GM20431 (cell line): ENCODE measurements at regions not wholly inside any gene's neighbourhood (a gene's known extent, or its start where the extent isn't known, plus 50 kb on each side); places are given as distances from the start of the nearest gene placed in this dataset.

Experiments
- in situ Hi-C: fragments of 300-500 bp; cut with MseI, MboI; formaldehyde crosslinking; loops from one replicate; pipeline ENCODE4 v1.15.0; 2020; ENCODE audit warnings: low sequenced_read_pairs; ENCODE audit not compliant: unreplicated experiment

DNA sequence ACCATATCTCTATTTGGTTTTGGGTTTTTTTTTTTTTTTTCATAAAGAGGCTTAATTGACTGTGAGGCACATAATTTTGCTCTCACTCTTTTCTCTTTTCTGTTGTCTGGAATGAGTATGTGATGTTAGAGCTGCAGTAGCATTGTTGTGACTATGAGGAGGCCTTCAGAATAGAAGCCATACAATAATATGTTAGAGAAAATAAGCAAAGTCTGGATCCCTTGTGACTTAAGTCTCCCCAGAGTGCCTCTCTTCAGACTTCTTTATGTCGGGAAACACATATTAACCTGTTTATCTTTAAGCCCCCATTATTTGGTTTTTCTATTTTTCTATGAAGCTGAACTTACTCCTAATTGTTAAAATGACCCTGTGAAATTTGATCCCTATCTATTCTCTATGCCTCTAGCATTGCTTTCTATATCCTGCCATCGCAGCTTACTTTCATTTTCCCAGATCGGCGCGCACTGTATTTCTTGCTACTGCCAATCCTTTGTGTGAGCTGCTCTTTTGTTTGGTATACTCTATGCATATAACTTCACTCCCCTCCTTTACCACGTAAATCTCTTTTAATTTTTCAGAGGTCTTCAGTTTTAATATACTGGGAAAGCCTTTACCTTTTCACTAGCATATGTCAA lies 372.5 kb upstream of the KCNN2 start:
- in situ Hi-C loops, result no loop called here

DNA sequence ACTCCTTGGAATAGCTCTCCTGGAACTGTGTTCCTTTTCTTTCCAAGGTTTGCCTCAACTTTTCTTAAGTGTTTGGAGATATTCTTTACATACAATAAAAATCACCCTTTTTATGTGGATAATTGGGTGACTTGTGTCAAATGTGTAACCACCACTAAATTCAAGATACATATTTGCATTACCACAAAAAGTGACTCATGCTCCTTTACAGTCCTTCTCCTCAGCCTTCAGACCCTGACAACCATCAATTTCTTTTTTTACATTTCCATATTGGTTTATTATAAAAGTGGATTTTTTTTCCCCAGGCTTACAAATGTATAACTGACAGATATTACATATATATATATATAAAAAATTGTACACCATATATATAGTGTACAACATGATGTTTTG lies 372.0 kb upstream of the KCNN2 start:
- in situ Hi-C loops, result no loop called here

GRCh38 chr5:114001076-114001475 lies 360.8 kb upstream of the KCNN2 start:
- in situ Hi-C loops, result no loop called here

DNA sequence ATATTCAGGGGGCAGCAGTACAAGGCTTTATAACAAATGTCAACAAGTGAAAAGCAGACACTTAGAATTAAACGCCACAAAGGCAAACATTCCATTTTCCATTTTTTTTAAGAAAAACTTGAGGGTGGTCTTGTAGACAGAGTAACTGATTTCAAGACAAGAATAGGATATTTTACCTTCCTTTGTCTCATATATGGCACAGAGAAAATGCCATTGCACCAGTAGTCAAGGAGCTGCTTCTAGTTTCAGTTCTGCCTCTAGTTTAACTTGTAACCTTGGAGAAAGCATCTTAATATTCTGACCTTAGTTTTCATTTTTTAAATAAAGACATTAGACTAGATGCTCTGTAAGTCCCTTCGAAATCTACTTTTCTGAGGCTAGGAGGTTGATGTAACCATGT lies 355.3 kb upstream of the KCNN2 start:
- in situ Hi-C loops, result no loop called here

DNA sequence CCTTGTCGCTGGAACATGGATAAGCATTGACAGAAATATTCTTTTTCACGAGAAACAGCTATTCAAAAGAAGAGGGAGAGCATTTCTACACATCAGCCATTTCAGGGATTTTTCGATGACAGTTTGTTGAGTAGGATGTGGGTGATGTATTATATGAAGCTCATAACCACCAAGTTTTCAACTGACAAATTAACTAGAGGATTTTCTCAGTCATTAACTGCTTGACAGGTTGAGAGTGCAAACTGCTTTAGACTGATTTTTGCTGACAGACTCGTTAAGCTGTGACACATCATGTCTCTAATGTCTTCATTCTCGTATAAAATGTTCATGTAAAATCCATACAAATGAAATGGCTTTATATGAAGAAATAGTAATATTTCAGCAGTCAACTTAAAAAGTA lies 354.2 kb upstream of the KCNN2 start:
- in situ Hi-C loops, result no loop called here

GRCh38 chr5:114010362-114010761 lies 351.5 kb upstream of the KCNN2 start:
- in situ Hi-C loops, result no loop called here

DNA sequence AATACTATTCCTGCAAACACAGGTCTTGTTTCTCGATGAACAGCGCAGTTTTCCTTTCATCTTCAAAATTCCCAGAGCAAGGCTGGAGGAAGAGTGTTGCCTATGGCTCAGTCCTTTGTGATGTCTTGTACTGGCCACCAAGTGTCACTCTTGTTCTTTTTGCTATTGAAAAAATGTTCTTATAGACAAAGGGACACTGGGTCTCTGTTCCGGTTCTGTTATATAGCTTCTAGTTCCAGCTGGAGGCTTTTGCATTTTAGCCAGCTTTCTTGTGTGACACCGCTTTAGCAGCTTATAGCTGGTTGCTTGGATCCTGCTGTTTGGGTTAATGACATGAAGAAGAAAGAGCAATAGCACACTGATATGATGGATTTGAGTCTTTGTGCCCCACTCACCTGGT lies 343.7 kb upstream of the KCNN2 start:
- in situ Hi-C loops, result no loop called here

DNA sequence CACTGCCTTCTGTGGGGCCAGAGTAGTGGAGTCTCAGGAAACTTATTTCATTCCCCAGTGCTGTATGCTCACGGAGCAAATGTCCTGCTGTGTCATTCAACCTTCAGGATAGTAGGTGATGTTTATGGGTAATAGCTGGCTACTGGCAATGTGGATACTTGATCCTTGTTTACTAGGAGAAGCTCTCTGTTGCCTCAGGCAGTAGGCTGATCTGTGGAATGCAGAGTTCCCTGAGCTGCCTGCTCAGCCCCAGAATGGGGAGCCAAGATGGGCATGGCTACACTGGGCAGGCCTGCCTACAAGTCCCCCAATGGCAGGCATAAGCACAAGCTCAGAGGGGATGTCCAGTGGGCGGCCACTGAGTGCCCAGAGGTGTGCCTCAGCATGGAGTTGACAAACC lies 323.1 kb upstream of the KCNN2 start:
- in situ Hi-C loops, result no loop called here

DNA sequence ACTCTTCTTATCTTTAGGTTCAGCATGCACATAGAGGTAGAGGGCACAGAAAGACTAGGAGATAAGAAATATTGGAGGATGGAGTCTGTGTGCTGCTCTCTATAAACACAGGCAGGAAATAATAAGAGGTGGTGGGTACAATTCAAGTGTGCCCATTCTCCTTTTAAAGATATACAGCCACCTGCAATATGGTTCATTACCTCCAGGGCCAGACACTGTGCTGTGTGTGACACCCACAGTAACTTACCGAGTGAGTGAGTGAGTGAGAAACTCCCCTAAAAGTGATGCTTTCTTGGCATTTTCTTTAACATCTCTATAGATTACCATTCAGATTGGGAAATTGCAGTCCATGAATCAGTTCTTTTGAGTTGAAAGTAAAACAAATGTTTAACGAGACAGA lies 311.8 kb upstream of the KCNN2 start:
- in situ Hi-C loops, result no loop called here

- in situ Hi-C loops, result no loop called here
These were observed 308.5 kb upstream of the KCNN2 start for GRCh38 chr5:114053372-114053771.

- in situ Hi-C loops, result no loop called here
These were observed 307.3 kb upstream of the KCNN2 start for GRCh38 chr5:114054594-114054993.

DNA sequence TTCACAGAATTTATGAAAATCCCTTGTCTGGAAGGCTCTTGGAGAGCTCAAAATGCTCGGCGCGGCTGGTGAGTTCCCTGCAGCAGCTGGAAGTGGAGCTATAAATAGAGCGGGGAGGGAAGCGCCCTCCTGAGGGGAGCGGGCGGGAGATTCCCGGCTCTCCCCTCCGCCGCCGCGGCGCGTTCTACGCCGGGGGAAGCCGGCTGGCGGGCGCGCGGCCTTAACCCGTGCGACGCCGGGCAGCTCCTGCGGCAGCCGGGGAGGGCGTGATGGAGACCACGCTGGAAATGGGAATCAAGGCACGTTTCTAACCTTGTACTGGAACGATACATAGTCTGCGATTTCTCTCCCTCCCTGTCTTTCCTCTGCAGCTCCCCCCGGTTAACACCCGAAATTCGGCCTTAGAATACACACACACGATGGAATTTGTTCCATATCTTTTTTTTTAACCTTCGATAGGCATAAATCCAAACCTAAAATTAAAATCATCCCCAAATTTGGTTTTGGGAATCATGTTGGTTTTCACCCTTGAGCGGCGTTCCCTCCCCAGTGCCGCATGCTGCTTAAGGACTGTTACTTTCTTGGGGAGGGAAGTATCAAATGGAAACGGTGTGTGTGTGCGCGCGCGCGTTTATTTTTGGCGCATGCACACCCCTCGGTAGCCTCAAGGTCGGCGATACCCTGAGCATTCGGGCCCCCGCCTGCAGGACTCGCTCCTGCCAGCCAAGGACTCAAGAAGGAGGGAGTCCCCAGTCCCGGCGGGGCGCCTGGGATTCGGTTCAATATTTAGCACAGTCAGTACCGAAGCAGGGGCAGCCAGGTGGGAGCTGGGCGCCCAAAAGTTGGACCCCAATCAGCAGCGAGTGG lies 306.3 kb upstream of the KCNN2 start:
- in situ Hi-C loops, result no loop called here

GRCh38 chr5:114056185-114056538 lies 305.7 kb upstream of the KCNN2 start:
- in situ Hi-C loops, result no loop called here

GRCh38 chr5:114060866-114061265 lies 301.0 kb upstream of the KCNN2 start:
- in situ Hi-C loops, result no loop called here

DNA sequence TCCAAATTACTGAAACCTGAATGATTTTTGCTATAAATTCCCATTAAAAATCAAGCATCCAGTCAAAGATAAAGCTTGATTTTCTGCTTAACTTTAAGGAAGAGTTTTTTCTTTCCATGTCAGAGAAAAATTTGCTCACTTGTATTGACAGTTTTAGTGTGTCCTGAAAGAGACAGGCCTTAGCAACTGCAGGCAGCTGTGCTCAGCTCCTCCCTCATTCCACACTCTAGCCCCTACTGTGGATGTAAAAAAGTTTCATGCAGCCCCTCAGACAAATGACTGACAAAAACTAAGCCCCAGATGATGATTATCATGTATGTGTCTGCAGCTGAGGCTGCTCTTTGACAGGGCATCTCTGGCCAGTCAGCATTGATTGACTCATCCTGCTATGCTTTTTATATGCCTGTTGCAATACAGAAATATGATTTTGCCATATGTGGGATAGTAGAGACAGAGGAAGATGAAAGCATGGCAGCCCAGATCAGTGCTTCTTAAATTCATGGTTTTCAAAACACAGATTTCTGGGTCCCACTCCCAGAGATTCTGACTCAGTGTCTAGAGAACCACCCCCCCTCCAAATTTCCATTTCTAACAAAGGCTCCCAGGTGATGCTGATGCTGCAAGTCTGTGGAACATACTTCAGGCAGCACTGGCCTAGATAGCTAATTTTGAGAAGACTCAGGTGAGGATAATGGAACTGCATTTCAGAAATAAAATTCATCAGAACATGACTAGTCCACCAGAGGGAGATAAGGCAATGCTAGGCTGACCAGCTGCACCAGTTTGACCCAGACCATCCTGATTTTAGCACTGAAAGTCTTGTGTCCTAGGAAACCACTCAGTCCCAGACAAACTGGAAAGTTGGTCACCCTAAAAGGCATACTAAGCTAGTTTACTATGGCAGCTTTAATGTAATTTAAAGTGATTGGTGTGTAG lies 298.7 kb upstream of the KCNN2 start:
- in situ Hi-C loops, result no loop called here

DNA sequence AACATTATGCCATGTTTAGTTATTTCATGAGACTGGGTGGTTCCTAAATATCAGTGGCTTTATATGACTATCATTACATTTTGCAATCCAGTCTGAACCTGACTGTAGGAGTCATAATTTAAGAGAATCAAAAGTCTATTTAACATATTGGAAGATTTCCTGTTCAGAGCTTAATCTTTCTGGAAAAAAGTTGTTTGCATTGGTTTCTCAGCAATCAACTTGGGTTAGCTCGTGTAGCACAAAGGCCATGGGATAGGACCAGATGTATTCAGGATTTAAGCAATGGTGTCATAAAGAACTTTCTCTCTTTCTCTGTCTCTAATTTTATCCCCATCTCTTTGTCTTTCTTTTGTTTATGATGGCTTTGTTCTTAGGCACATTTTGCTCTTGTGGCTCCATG lies 296.0 kb upstream of the KCNN2 start:
- in situ Hi-C loops, result no loop called here

DNA sequence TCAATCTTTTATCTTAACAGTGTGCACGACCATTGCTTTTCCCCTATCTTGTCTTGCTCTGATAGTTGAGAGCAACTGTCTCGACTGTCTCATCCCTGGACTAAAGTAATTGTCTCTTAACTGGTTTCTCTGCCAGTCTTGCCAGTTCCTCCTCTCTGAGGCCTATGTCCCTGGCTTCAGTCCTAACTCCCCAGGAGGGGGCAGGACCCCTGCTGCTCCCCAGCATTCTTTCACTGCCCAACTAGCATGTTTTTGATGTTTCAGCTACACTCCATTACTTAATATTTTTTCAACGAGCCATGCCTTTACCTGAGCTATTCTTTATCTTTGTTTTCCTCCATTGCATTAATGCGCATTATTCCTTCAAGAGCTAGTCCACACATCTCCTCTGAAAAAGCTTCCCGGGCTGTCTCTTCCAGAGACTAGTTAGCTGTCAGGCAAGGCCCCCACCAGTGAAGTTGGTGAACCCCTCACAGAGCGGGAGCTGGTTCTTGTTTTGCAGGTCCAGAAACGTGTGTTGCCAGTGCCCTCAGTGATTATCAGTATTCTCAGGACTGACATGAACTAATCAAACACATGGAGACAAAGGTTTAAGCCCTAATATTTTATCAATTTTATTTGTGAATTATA lies 291.7 kb upstream of the KCNN2 start:
- in situ Hi-C loops, result no loop called here

- in situ Hi-C loops, result no loop called here
These were observed 272.6 kb upstream of the KCNN2 start for GRCh38 chr5:114089259-114089658.

GRCh38 chr5:114097570-114097969 lies 264.3 kb upstream of the KCNN2 start:
- in situ Hi-C loops, result no loop called here

- in situ Hi-C loops, result no loop called here
These were observed 262.7 kb upstream of the KCNN2 start for GRCh38 chr5:114099161-114099560.
